ENCODE measurements at regions not wholly inside any gene's neighbourhood (a gene's known extent, or its start where the extent isn't known, plus 50 kb on each side); places are given as distances from the start of the nearest gene placed in this dataset.

DNA sequence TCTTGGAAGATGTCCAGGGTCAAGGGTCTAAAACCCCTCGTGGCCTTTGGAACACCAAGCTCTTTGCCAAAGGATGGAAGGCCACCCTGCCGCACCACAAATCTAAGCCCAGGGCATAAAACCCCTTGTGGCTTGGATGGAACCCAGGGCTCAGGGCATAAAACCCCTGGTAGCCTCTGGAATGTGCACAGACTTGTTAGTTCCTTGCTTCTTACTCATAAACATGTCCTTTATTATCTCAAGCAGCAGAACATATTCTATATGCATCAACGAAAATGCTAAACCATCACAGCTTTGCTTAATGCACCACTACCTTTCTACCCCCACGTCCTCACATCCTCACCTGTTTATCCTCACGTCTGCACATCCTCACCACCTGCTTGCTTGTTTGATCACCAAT is 998.0 kb downstream of the DSC3 start:
- Histone ChIP-seq H3K9ac (ENCODE audit: insufficient read depth, low read length) (no peak overlapping the region), H3K4me1 (ENCODE audit: control insufficient read depth, extremely low read depth, insufficient read depth, low read length) (no peaks in the 10 kb centered on the region), H3K27me3 (ENCODE audit: control insufficient read depth, insufficient read depth, low read length) (no peaks in the 10 kb centered on the region), H3K4me3 (replicated peaks in 1 of 4; ENCODE audit: control extremely low read depth in 1 of 4, insufficient read depth in 1 of 4, low read depth in 3 of 4, low read length in 4 of 4) (no peak overlapping the region), H4K20me1 (ENCODE audit: control insufficient read depth, extremely low read depth, insufficient read depth, low read length) (no peaks in the 10 kb centered on the region), H2AFZ (ENCODE audit: low read length) (no peak overlapping the region), H3K9me3 (ENCODE audit: control insufficient read depth, insufficient read depth, low read depth, low read length) (no peaks in the 10 kb centered on the region), H3K36me3 (ENCODE audit: control insufficient read depth, insufficient read depth, low read length) (no peaks in the 10 kb centered on the region), H3K79me2 (ENCODE audit: control insufficient read depth, insufficient read depth, low read length) (no peaks in the 10 kb centered on the region), H3K4me2 (ENCODE audit: extremely low read depth, insufficient read depth, low read length) (no peak overlapping the region), H3K27ac (ENCODE audit: insufficient read depth, low read length) (no peak overlapping the region)
- no peak for TF ChIP-seq EZH2 (IDR thresholded peaks at IDR 0.05; ENCODE audit: low read length, missing control alignments)
- no peak for TF ChIP-seq CTCF (conservative IDR thresholded peaks at IDR 0.05 in 1 of 2, IDR thresholded peaks at IDR 0.05 in 1 of 2; ENCODE audit: low read depth in 1 of 2, low read length in 2 of 2)
- DNase-seq (ENCODE audit: low read depth in 2 of 2): no peak

DNA sequence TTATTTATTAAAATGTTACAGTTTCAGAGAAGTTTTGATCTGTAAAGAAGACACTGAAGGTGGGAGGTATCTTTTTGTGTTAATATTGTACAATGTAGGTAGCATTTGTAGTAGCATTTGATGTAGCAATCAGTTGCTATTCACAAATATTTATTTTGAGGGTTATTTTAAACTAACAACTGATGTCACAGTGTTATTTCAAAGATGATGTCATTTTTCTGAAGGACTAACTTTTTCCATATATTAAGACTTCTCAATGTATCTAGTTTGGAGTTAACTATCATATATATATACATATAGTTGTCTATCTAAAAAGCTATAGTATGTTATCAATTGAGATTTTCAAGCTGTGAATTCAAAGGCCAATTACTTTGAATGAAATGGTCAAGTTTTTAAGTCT is 1003.3 kb downstream of the DSC3 start:
- Histone ChIP-seq H3K4me2 (ENCODE audit: extremely low read depth, insufficient read depth, low read length) (no peak overlapping the region), H2AFZ (ENCODE audit: low read length) (no peak overlapping the region), H3K4me3 (replicated peaks in 1 of 4; ENCODE audit: control extremely low read depth in 1 of 4, insufficient read depth in 1 of 4, low read depth in 3 of 4, low read length in 4 of 4) (no peak overlapping the region), H3K27ac (ENCODE audit: insufficient read depth, low read length) (no peak overlapping the region), H4K20me1 (ENCODE audit: control insufficient read depth, extremely low read depth, insufficient read depth, low read length) (no peaks in the 10 kb centered on the region), H3K4me1 (ENCODE audit: control insufficient read depth, extremely low read depth, insufficient read depth, low read length) (no peaks in the 10 kb centered on the region), H3K36me3 (ENCODE audit: control insufficient read depth, insufficient read depth, low read length) (no peaks in the 10 kb centered on the region), H3K9me3 (ENCODE audit: control insufficient read depth, insufficient read depth, low read depth, low read length) (no peaks in the 10 kb centered on the region), H3K9ac (ENCODE audit: insufficient read depth, low read length) (no peak overlapping the region), H3K27me3 (ENCODE audit: control insufficient read depth, insufficient read depth, low read length) (no peaks in the 10 kb centered on the region), H3K79me2 (ENCODE audit: control insufficient read depth, insufficient read depth, low read length) (no peaks in the 10 kb centered on the region)
- no peak for DNase-seq (ENCODE audit: low read depth in 2 of 2)
- TF ChIP-seq EZH2 (IDR thresholded peaks at IDR 0.05; ENCODE audit: low read length, missing control alignments): no peak
- no peak for TF ChIP-seq CTCF (conservative IDR thresholded peaks at IDR 0.05 in 1 of 2, IDR thresholded peaks at IDR 0.05 in 1 of 2; ENCODE audit: low read depth in 1 of 2, low read length in 2 of 2)

DNA sequence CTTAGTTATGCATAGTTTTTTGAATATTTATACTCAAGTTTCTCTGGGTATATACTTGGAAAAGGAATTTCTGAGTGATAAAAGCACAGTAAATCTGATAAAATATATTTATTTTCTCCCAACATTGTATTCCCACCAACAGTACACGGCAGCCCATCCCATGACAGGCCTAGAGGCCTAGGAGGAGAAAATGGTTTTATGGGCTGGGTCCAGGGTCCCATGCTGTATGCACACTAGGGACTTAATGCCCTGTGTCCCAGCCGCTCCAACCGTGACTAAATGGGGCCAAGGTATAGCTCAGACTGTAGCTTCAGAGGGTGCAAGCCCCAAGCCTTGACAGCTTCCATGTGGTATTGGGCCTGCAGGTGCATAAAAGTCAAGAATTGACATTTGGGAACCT is 1007.7 kb downstream of the DSC3 start:
- Histone ChIP-seq H3K9me3 (ENCODE audit: control insufficient read depth, insufficient read depth, low read depth, low read length) (no peaks in the 10 kb centered on the region), H4K20me1 (ENCODE audit: control insufficient read depth, extremely low read depth, insufficient read depth, low read length) (peaks cover 2% of the 10 kb centered on the region), H3K4me2 (ENCODE audit: extremely low read depth, insufficient read depth, low read length) (no peak overlapping the region), H3K4me3 (replicated peaks in 1 of 4; ENCODE audit: control extremely low read depth in 1 of 4, insufficient read depth in 1 of 4, low read depth in 3 of 4, low read length in 4 of 4) (no peak overlapping the region), H2AFZ (ENCODE audit: low read length) (no peak overlapping the region), H3K79me2 (ENCODE audit: control insufficient read depth, insufficient read depth, low read length) (no peaks in the 10 kb centered on the region), H3K27ac (ENCODE audit: insufficient read depth, low read length) (no peak overlapping the region), H3K4me1 (ENCODE audit: control insufficient read depth, extremely low read depth, insufficient read depth, low read length) (no peaks in the 10 kb centered on the region), H3K9ac (ENCODE audit: insufficient read depth, low read length) (no peak overlapping the region), H3K27me3 (ENCODE audit: control insufficient read depth, insufficient read depth, low read length) (no peaks in the 10 kb centered on the region), H3K36me3 (ENCODE audit: control insufficient read depth, insufficient read depth, low read length) (no peaks in the 10 kb centered on the region)
- TF ChIP-seq CTCF (conservative IDR thresholded peaks at IDR 0.05 in 1 of 2, IDR thresholded peaks at IDR 0.05 in 1 of 2; ENCODE audit: low read depth in 1 of 2, low read length in 2 of 2): no peak
- no peak for TF ChIP-seq EZH2 (IDR thresholded peaks at IDR 0.05; ENCODE audit: low read length, missing control alignments)
- no peak for DNase-seq (ENCODE audit: low read depth in 2 of 2)

Measured in fibroblast of lung (primary cell).